ENCODE measurements at regions not wholly inside any gene's neighbourhood (a gene's known extent, or its start where the extent isn't known, plus 50 kb on each side); places are given as distances from the start of the nearest gene placed in this dataset.

DNA sequence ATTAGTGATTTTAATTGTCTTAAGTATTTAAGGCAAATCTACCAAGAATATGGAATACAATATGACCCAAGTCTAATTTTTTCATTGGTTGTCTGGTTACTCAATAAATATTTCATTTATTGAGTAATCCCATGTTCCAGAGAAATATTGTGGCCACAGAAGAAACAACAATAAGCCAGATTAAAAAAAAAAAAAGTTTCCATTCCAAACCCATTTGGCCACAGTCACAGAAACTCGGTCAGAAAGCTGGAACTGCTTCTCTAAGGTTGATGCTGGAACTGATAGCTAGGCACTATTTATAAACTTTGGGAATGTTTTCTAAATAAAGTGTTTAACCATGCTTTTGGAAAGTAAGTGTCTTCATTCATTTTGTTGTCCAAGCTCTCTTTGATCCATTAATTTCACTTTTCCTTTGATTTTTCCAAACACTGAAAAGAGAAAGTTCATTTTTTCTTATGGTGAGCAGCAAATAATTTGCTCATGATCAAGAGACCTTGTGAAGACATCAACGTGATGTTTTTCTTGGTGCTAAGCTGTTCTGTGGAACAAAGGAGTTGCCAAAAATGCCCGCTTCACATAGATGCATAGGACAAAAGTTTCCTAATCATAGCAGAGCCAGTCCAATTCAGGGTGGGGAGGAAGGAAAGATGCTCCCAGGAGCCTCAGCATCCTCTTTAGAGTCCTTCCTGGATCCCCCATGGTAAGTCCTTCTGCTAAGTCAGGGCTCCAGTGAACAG, 72.1 kb upstream of the CCBE1 start:
- DNase-seq: no peak
- Histone ChIP-seq H3K23ac (ENCODE audit: low read length) (no peak overlapping the region), H3K4me3 (ENCODE audit: low read length) (no peak overlapping the region), H3K27ac (ENCODE audit: low read depth, low read length) (no peak overlapping the region), H3K9ac (ENCODE audit: low read length) (no peak overlapping the region), H4K5ac (ENCODE audit: low read length) (no peak overlapping the region), H3K4me2 (ENCODE audit: low read length) (no peak overlapping the region), H4K8ac (ENCODE audit: low read depth, low read length) (no peak overlapping the region), H2BK120ac (ENCODE audit: low read depth, low read length) (no peak overlapping the region), H2BK5ac (ENCODE audit: low read length) (no peak overlapping the region), H3K18ac (ENCODE audit: low read length) (no peak overlapping the region), H2AK5ac (ENCODE audit: low read length) (no peak overlapping the region), H3K36me3 (ENCODE audit: control insufficient read depth, insufficient read depth, low read length) (no peaks in the 10 kb centered on the region), H2BK15ac (replicated peaks; ENCODE audit: low read depth) (no peak overlapping the region), H3K4ac (ENCODE audit: low read depth, low read length) (no peak overlapping the region), H3K4me1 (ENCODE audit: control insufficient read depth, low read depth, low read length) (no peaks in the 10 kb centered on the region), H3K27me3 (ENCODE audit: insufficient read depth, low read length, poor library complexity) (no peaks in the 10 kb centered on the region), H3K56ac (ENCODE audit: low read length) (no peak overlapping the region), H3K79me1 (ENCODE audit: low read length) (no peaks in the 10 kb centered on the region), H3K79me2 (ENCODE audit: control insufficient read depth, insufficient read depth, low read length) (no peaks in the 10 kb centered on the region)
- WGBS (ENCODE audit: extremely low coverage, insufficient coverage, low lambda C conversion rate): no CpG with 5 or more reads among the region's 3 CpGs

DNA sequence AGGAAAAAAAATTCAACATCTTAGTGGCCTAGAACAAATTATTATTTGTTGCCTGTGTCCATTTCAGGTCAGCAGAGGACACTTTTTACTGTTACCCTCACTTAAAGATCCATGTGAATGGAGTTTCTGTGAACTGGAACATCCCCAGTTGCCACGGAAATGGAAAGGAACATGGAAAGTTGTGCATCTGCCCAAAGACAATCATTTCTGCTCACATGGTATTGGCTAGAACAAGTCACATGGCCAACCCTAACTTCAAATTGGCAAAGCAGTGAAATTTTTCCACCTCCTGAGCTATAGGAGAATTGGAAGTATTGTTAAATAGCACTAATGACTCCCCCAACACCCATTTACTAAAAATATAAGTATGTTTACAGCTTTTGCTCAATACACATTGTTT, 71.2 kb upstream of the CCBE1 start:
- Histone ChIP-seq H2BK15ac (replicated peaks; ENCODE audit: low read depth) (no peak overlapping the region), H3K9ac (ENCODE audit: low read length) (no peak overlapping the region), H3K27ac (ENCODE audit: low read depth, low read length) (no peak overlapping the region), H3K23ac (ENCODE audit: low read length) (no peak overlapping the region), H3K79me1 (ENCODE audit: low read length) (no peaks in the 10 kb centered on the region), H3K36me3 (ENCODE audit: control insufficient read depth, insufficient read depth, low read length) (no peaks in the 10 kb centered on the region), H2AK5ac (ENCODE audit: low read length) (no peak overlapping the region), H3K4me1 (ENCODE audit: control insufficient read depth, low read depth, low read length) (no peaks in the 10 kb centered on the region), H3K4me2 (ENCODE audit: low read length) (no peak overlapping the region), H3K79me2 (ENCODE audit: control insufficient read depth, insufficient read depth, low read length) (no peaks in the 10 kb centered on the region), H3K18ac (ENCODE audit: low read length) (no peak overlapping the region), H4K5ac (ENCODE audit: low read length) (no peak overlapping the region), H3K4me3 (ENCODE audit: low read length) (no peak overlapping the region), H3K27me3 (ENCODE audit: insufficient read depth, low read length, poor library complexity) (no peaks in the 10 kb centered on the region), H2BK5ac (ENCODE audit: low read length) (no peak overlapping the region), H4K8ac (ENCODE audit: low read depth, low read length) (no peak overlapping the region), H2BK120ac (ENCODE audit: low read depth, low read length) (no peak overlapping the region), H3K4ac (ENCODE audit: low read depth, low read length) (no peak overlapping the region), H3K56ac (ENCODE audit: low read length) (no peak overlapping the region)
- DNase-seq: no peak
- no CpG with 5 or more reads among the region's 1 CpG for WGBS (ENCODE audit: extremely low coverage, insufficient coverage, low lambda C conversion rate)

DNA sequence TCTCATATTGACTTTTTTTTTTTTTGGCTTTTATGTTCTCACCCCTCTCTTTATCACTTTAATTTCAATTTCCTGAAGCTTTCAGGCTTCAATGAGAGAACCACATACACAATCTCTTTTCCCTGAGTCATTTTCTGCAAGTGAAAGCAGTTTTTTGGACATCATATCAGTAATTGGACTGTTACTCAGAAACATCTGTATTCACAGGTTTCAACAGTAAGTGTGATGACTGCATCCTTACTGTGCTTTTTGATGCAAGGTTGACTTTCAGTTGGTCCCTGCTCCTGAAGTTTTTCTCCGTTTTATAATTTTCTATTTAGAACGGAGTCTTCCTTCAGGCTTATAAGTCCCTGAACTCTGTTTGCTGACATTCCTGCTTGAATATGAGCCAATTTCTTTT, 70.5 kb upstream of the CCBE1 start:
- no peak overlapping the region for H2AK5ac ChIP-seq (ENCODE audit: low read length)
- WGBS (ENCODE audit: extremely low coverage, insufficient coverage, low lambda C conversion rate): no CpG with 5 or more reads among the region's 2 CpGs
- no peak overlapping the region for H3K27ac ChIP-seq (ENCODE audit: low read depth, low read length)
- H3K4me3 ChIP-seq (ENCODE audit: low read length): no peak overlapping the region
- no peak overlapping the region for H2BK5ac ChIP-seq (ENCODE audit: low read length)
- no peak overlapping the region for H3K18ac ChIP-seq (ENCODE audit: low read length)
- H3K4me2 ChIP-seq (ENCODE audit: low read length): no peak overlapping the region
- no peak overlapping the region for H3K56ac ChIP-seq (ENCODE audit: low read length)
- H4K5ac ChIP-seq (ENCODE audit: low read length): no peak overlapping the region
- no peaks in the 10 kb centered on the region for H3K27me3 ChIP-seq (ENCODE audit: insufficient read depth, low read length, poor library complexity)
- no peak overlapping the region for H3K4ac ChIP-seq (ENCODE audit: low read depth, low read length)
- no peak for DNase-seq
- no peaks in the 10 kb centered on the region for H3K79me1 ChIP-seq (ENCODE audit: low read length)
- H3K4me1 ChIP-seq (ENCODE audit: control insufficient read depth, low read depth, low read length): no peaks in the 10 kb centered on the region
- H3K79me2 ChIP-seq (ENCODE audit: control insufficient read depth, insufficient read depth, low read length): no peaks in the 10 kb centered on the region
- H4K8ac ChIP-seq (ENCODE audit: low read depth, low read length): no peak overlapping the region
- no peaks in the 10 kb centered on the region for H3K36me3 ChIP-seq (ENCODE audit: control insufficient read depth, insufficient read depth, low read length)
- no peak overlapping the region for H3K23ac ChIP-seq (ENCODE audit: low read length)
- H2BK120ac ChIP-seq (ENCODE audit: low read depth, low read length): no peak overlapping the region
- H3K9ac ChIP-seq (ENCODE audit: low read length): no peak overlapping the region
- H2BK15ac ChIP-seq (replicated peaks; ENCODE audit: low read depth): no peak overlapping the region

DNA sequence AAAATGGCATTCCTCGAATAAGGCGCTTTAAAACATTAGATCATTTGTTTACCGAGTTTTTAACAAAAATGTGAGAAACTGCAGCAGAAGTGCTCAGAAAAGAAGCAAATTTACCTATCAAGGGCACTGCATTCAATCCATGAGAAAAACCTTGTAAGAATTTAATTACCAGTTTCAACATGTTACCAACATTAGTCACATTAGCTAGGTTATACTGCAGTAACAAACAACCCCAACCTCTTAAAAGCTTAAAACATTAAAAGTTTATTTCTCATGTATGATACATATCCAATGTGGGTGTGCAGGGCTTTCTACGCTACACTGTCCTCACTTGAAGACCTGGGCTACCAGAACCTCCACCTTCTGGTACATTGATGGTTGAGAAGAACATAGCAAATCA, 68.1 kb upstream of the CCBE1 start:
- Histone ChIP-seq H3K4ac (ENCODE audit: low read depth, low read length) (no peak overlapping the region), H4K8ac (ENCODE audit: low read depth, low read length) (no peak overlapping the region), H2BK5ac (ENCODE audit: low read length) (no peak overlapping the region), H2BK15ac (replicated peaks; ENCODE audit: low read depth) (no peak overlapping the region), H3K79me2 (ENCODE audit: control insufficient read depth, insufficient read depth, low read length) (no peaks in the 10 kb centered on the region), H3K4me1 (ENCODE audit: control insufficient read depth, low read depth, low read length) (no peaks in the 10 kb centered on the region), H3K18ac (ENCODE audit: low read length) (no peak overlapping the region), H3K36me3 (ENCODE audit: control insufficient read depth, insufficient read depth, low read length) (no peaks in the 10 kb centered on the region), H3K23ac (ENCODE audit: low read length) (no peak overlapping the region), H3K9ac (ENCODE audit: low read length) (no peak overlapping the region), H3K4me2 (ENCODE audit: low read length) (no peak overlapping the region), H2BK120ac (ENCODE audit: low read depth, low read length) (no peak overlapping the region), H3K56ac (ENCODE audit: low read length) (no peak overlapping the region), H2AK5ac (ENCODE audit: low read length) (no peak overlapping the region), H3K27ac (ENCODE audit: low read depth, low read length) (no peak overlapping the region), H4K5ac (ENCODE audit: low read length) (no peak overlapping the region), H3K4me3 (ENCODE audit: low read length) (no peak overlapping the region), H3K79me1 (ENCODE audit: low read length) (no peaks in the 10 kb centered on the region), H3K27me3 (ENCODE audit: insufficient read depth, low read length, poor library complexity) (no peaks in the 10 kb centered on the region)
- DNase-seq: no peak
- no CpG with 5 or more reads among the region's 4 CpGs for WGBS (ENCODE audit: extremely low coverage, insufficient coverage, low lambda C conversion rate)

DNA sequence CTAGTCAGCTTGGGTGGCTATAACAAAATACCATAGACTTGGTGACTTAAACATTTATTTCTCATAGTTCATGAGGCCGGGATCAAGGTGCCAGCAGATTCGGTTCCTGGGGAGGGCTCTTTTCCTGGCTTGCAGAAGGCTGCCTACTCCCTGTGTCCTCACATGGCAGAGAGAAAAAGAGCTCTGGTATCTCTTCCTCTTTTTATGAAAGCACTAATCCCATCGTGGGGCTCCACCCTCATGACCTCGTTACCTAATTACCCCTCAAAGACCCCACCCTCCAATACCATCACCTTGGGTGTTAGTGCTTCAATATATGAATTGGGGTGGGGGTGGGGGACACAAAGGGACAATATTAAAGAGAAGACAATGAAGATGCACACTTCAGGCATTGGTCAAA, 67.1 kb upstream of the CCBE1 start:
- Histone ChIP-seq H3K4me2 (ENCODE audit: low read length) (no peak overlapping the region), H3K4me1 (ENCODE audit: control insufficient read depth, low read depth, low read length) (no peaks in the 10 kb centered on the region), H3K9ac (ENCODE audit: low read length) (no peak overlapping the region), H2AK5ac (ENCODE audit: low read length) (no peak overlapping the region), H2BK5ac (ENCODE audit: low read length) (no peak overlapping the region), H3K18ac (ENCODE audit: low read length) (no peak overlapping the region), H3K4me3 (ENCODE audit: low read length) (no peak overlapping the region), H4K5ac (ENCODE audit: low read length) (no peak overlapping the region), H3K79me2 (ENCODE audit: control insufficient read depth, insufficient read depth, low read length) (no peaks in the 10 kb centered on the region), H3K27ac (ENCODE audit: low read depth, low read length) (no peak overlapping the region), H2BK15ac (replicated peaks; ENCODE audit: low read depth) (no peak overlapping the region), H3K27me3 (ENCODE audit: insufficient read depth, low read length, poor library complexity) (no peaks in the 10 kb centered on the region), H3K79me1 (ENCODE audit: low read length) (no peaks in the 10 kb centered on the region), H3K36me3 (ENCODE audit: control insufficient read depth, insufficient read depth, low read length) (no peaks in the 10 kb centered on the region), H3K56ac (ENCODE audit: low read length) (no peak overlapping the region), H4K8ac (ENCODE audit: low read depth, low read length) (no peak overlapping the region), H3K4ac (ENCODE audit: low read depth, low read length) (no peak overlapping the region), H2BK120ac (ENCODE audit: low read depth, low read length) (no peak overlapping the region), H3K23ac (ENCODE audit: low read length) (no peak overlapping the region)
- no peak for DNase-seq
- no CpG with 5 or more reads among the region's 4 CpGs for WGBS (ENCODE audit: extremely low coverage, insufficient coverage, low lambda C conversion rate)

DNA sequence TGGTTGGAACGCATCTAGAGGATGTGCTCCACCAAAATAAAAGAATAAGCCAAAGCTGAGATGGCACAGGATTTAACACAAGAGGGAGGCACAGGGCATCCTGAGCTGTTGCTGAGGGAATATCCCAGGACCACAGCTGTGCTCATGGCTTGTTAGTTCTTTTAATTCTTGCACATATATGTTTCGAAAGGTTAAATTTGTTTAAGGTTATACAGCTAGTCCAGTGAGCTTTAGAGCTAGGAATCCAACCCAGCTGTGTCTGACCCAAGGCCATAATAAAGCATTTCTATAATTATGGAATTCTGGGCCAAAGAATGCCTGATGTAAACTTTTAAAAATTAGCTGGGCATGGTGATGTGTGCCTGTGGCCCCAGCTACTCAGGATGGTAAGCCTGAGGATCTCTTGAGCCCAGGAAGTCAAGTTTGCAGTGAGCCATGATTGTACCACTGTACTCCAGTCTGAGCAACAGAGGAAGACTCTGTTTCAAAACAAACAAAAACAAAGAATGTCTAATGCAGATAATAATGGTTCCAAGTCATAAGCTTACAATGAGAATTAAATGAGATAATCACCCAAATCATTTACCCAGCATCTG, 66.4 kb upstream of the CCBE1 start:
- H4K5ac ChIP-seq (ENCODE audit: low read length): no peak overlapping the region
- H3K9ac ChIP-seq (ENCODE audit: low read length): no peak overlapping the region
- no peaks in the 10 kb centered on the region for H3K36me3 ChIP-seq (ENCODE audit: control insufficient read depth, insufficient read depth, low read length)
- no peak overlapping the region for H2BK15ac ChIP-seq (replicated peaks; ENCODE audit: low read depth)
- no peaks in the 10 kb centered on the region for H3K4me1 ChIP-seq (ENCODE audit: control insufficient read depth, low read depth, low read length)
- no peak overlapping the region for H4K8ac ChIP-seq (ENCODE audit: low read depth, low read length)
- WGBS (ENCODE audit: extremely low coverage, insufficient coverage, low lambda C conversion rate): no CpG with 5 or more reads among the region's 2 CpGs
- no peaks in the 10 kb centered on the region for H3K79me1 ChIP-seq (ENCODE audit: low read length)
- H3K4ac ChIP-seq (ENCODE audit: low read depth, low read length): no peak overlapping the region
- H3K27ac ChIP-seq (ENCODE audit: low read depth, low read length): no peak overlapping the region
- no peak overlapping the region for H3K18ac ChIP-seq (ENCODE audit: low read length)
- no peak overlapping the region for H3K56ac ChIP-seq (ENCODE audit: low read length)
- H3K4me3 ChIP-seq (ENCODE audit: low read length): no peak overlapping the region
- H3K27me3 ChIP-seq (ENCODE audit: insufficient read depth, low read length, poor library complexity): no peaks in the 10 kb centered on the region
- DNase-seq: no peak
- H3K23ac ChIP-seq (ENCODE audit: low read length): no peak overlapping the region
- H2BK5ac ChIP-seq (ENCODE audit: low read length): no peak overlapping the region
- H2BK120ac ChIP-seq (ENCODE audit: low read depth, low read length): no peak overlapping the region
- H3K79me2 ChIP-seq (ENCODE audit: control insufficient read depth, insufficient read depth, low read length): no peaks in the 10 kb centered on the region
- H2AK5ac ChIP-seq (ENCODE audit: low read length): no peak overlapping the region
- H3K4me2 ChIP-seq (ENCODE audit: low read length): no peak overlapping the region

Measured in mesendoderm (in vitro differentiated cells).